HL-60 (cell line): ENCODE measurements at regions not wholly inside any gene's neighbourhood (a gene's known extent, or its start where the extent isn't known, plus 50 kb on each side); places are given as distances from the start of the nearest gene placed in this dataset.

Experiments
- DNase-seq, 2 experiments: peaks; one replicate each; pipeline ENCODE4 v3.0.0-alpha.2; 2010 to 2020; ENCODE audit warnings: low read depth in 1 of 2, low spot score in 1 of 2
- H3K27ac ChIP-seq: fragments of 250-450 bp; sonication (Bioruptor Pico); replicated peaks from 2 replicates; pipeline ENCODE4 v1.5.1; 2020; ENCODE audit warnings: mild to moderate bottlenecking, moderate library complexity
- H3K27me3 ChIP-seq: fragments of 250-450 bp; sonication (Bioruptor Pico); 2 replicates; pipeline ENCODE4 v1.5.1; 2021; ENCODE audit warnings: mild to moderate bottlenecking, moderate library complexity; ENCODE audit not compliant: insufficient read depth, poor library complexity, severe bottlenecking
- H3K4me3 ChIP-seq: replicated peaks from 2 replicates; pipeline ENCODE4 v1.5.1; 2011; ENCODE audit warnings: mild to moderate bottlenecking, control low read depth, low read length; ENCODE audit not compliant: insufficient read depth
- CTCF ChIP-seq: IDR thresholded peaks from one replicate; pipeline ENCODE4 v1.5.1; 2011; ENCODE audit warnings: low read length, control low read depth, inconsistent platforms; ENCODE audit not compliant: insufficient read depth
- GABPA ChIP-seq: IDR thresholded peaks from 2 replicates; pipeline ENCODE4 v1.6.1; 2012; ENCODE audit warnings: low read depth
- POLR2AphosphoS5 ChIP-seq: IDR thresholded peaks from 2 replicates; pipeline ENCODE4 v1.6.1; 2012; ENCODE audit warnings: low read depth
- REST ChIP-seq: IDR thresholded peaks from 2 replicates; pipeline ENCODE4 v1.6.1; 2012; ENCODE audit warnings: low read depth; ENCODE audit not compliant: insufficient replicate concordance
- SPI1 ChIP-seq: IDR thresholded peaks from 2 replicates; pipeline ENCODE4 v1.6.1; 2012; ENCODE audit warnings: low read depth, mild to moderate bottlenecking, borderline replicate concordance

GRCh38 chr21:33968995-33969348 is 53.4 kb upstream of the ATP5PO start:
- no peak overlapping the region for H3K4me3 ChIP-seq
- no peak for TF ChIP-seq REST
- no peak for TF ChIP-seq POLR2AphosphoS5
- no peak for TF ChIP-seq SPI1
- no peak for TF ChIP-seq CTCF
- no peak overlapping the region for H3K27ac ChIP-seq
- no peaks in the 10 kb centered on the region for H3K27me3 ChIP-seq
- DNase-seq, result no peak

GRCh38 chr21:33968080-33968994 is 52.7 kb upstream of the ATP5PO start:
- no peak overlapping the region for H3K4me3 ChIP-seq
- H3K27ac ChIP-seq, result no peak overlapping the region
- no peaks in the 10 kb centered on the region for H3K27me3 ChIP-seq
- no peak for TF ChIP-seq REST
- no peak for TF ChIP-seq SPI1
- no peak for TF ChIP-seq GABPA
- no peak for DNase-seq

GRCh38 chr21:33967086-33967571 is 51.5 kb upstream of the ATP5PO start:
- no peak overlapping the region for H3K27ac ChIP-seq
- no peak for DNase-seq

More at GRCh38 chr21:33967086-33967571, 51.5 kb upstream of the ATP5PO start:
- Histone ChIP-seq H3K4me3 (no peak overlapping the region), H3K27me3 (no peaks in the 10 kb centered on the region)
- TF ChIP-seq SPI1 (no peak), POLR2AphosphoS5 (no peak), CTCF (no peak), GABPA (no peak), REST (no peak)
